Peyer's patch (tissue), 4 donors: ENCODE measurements at regions not wholly inside any gene's neighbourhood (a gene's known extent, or its start where the extent isn't known, plus 50 kb on each side); places are given as distances from the start of the nearest gene placed in this dataset.

Source experiments
- CTCF ChIP-seq, 6 experiments: fragments of 450-650 bp in 4 of 6; fragments of 200-600 bp in 2 of 6; sonication (generic) in 1 of 6; IDR thresholded peaks; one replicate each; pipeline ENCODE4 v1.5.1; 2017 to 2019; ENCODE audit warnings: antibody characterized with exemption in 6 of 6, mild to moderate bottlenecking in 3 of 6, moderate library complexity in 1 of 6
- POLR2A ChIP-seq, 2 donors: fragments of 450-650 bp; IDR thresholded peaks; one replicate each; pipeline ENCODE4 v1.5.1; 2017; ENCODE audit warnings: antibody characterized with exemption in 2 of 2, mild to moderate bottlenecking in 2 of 2, moderate library complexity in 2 of 2

DNA sequence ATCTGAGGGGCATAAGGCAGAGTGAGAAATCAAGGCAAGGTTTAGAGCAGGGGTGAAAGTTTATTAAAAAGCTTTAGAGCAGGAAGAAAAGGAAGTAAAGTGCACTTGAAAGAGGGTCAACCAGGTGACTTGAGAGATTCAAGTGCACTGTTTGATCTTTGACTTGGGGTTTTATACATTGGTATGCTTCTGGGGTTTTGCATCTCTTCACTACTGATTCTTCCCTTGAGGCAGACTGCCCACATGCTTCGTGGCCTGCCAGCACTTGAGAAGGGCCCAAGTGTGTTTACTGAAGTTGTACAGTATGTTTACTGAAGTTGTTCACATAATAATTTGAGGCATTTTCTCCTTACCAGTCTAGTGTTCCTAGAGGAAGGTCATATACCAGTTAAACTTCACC, 367.0 kb upstream of the UBE2E2 start:
- TF ChIP-seq CTCF (IDR thresholded peaks at IDR 0.05) (no peak), POLR2A (IDR thresholded peaks at IDR 0.05) (no peak)
